ENCODE measurements at regions not wholly inside any gene's neighbourhood (a gene's known extent, or its start where the extent isn't known, plus 50 kb on each side); places are given as distances from the start of the nearest gene placed in this dataset.

DNA sequence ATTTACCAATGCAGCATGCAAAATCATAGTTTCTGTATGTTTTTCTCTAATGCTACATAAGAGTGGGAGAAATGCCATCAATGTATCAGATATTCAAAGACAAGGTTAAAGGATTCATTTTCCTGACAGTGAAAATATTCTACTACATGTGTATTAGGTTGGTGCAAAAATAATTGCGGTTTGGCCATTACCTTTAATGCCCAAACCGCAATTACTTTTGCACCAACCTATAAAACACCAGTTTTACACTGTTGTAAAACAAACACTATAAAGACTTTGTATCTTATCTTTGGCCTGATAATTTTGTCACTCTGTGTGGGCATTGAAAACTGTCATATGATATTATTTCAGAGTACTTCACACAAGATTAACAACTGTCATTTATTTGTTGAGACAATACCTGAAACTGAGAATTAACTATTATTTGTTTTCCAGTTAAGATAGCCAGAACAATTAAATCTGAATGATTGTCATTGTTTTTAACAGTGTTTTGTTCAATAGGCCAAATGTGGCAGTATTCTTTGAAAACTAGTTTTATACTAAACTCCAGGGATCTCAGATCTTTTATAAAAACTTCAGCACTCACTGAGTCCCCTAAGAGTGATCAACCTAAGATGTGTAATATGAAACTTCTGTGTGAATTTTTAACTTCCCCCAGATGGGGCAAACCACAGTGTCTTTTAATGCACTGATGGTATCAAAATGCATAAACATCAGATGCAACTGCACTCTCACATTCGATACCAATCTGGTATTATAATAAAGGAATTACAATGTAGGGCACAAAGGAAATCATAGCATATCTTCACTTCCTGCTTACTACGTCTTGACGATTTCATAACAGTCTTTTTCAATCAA, 53.8 kb upstream of the FBN2 start:
- no peak for DNase-seq (ENCODE audit: low spot score)

DNA sequence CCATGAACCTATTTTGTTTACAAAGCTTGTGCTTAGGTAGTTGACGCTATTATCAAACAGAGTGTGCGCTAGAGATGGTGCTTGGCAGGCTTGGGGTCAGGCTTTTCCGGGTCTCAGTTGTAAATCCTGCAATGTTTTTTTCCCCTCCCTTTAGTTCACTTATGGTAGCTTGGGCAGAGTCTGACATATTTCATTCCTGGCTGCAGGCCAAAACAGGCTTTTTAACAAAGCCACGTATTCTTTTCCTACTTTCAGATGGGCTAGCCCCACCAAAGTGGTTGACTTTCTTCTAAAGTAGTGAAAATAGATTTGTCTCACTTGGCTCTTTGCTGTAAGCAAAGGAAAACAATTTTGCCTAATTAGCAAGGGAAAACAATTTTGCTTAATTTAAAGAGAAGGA, 58.0 kb upstream of the FBN2 start:
- DNase-seq (ENCODE audit: low spot score), result peak; percentile 17

DNA sequence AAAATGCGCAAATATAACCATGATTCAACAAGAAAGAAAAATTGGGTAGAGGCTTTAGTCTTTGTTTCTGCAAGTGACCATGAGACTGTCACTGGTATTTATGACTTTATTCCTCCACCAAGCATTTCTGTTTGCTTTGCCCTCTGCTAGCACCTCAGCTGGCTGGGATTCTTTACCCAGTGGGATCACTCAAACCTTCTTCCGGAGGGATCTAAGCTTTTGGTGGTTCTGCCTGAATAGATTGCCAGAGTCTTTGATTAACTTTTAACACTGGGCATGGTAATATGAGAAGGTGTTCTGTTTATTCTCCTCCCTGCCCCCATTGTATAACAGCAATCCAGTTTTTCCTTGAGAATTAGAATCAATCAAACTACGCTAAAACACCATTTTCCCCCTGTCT, 59.1 kb upstream of the FBN2 start:
- no peak for DNase-seq (ENCODE audit: low spot score)

DNA sequence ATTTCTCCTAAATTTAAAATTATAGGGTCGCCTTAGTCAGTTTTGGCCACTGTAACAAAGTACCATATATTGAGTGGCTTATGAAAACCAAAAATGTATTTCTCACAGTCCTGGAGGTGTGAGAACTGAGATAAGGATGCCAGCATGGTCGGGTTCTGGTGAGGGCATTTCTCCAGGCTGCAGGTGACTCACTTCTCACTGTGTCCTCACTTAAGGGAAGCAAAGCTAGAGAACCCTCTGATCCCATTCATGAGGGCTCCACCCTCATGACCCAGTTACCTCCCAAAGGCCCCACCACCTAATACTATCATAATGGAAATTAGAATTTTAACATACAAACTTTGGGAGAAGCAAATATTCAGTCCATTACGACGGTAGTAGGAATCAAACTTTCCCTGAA, 75.1 kb upstream of the FBN2 start:
- DNase-seq (ENCODE audit: low spot score), result no peak

DNA sequence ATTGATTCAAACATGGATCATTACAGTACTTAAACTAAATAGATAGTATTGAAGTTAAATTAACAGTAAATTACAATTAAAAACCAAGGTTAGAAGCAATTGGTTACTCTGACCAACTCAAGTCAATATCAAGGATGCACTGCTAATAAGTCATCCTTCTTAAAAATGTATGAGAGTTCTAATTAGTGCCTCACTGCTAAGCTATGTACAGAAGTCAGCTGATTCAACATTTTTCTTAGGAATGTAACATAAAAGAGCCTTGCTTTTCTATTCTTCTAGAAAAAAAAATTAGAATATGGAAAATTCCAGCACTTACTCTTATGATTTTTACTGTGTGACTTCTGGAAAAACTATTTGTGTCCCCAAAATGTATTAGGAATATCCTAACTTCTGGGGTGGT, 75.7 kb upstream of the FBN2 start:
- no peak for DNase-seq (ENCODE audit: low spot score)

GRCh38 chr5:128615578-128615977, 77.5 kb upstream of the FBN2 start:
- DNase-seq (ENCODE audit: low spot score), result no peak

GRCh38 chr5:128626536-128627090, 88.6 kb upstream of the FBN2 start:
- DNase-seq (ENCODE audit: low spot score), result no peak

GRCh38 chr5:128627939-128628338, 89.9 kb upstream of the FBN2 start:
- no peak for DNase-seq (ENCODE audit: low spot score)

DNA sequence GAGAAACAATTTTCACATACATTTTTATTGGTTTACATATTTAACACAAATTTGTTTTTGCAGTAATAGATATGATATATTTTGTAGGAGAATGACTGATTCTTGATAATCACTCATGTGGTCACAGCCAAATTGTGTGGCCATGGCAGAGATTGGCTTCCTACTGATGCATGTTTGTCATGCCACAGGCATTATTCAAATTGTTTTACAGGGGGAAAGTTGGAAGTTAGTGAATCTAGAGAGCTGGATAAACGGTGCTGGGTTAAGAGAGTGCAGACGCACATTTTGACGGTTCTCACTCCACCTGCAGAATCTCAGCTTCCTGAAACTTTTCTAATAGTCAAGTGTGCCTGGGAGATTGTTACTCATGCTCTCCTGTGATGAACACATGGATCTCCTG, 91.1 kb upstream of the FBN2 start:
- DNase-seq (ENCODE audit: low spot score), result no peak

- DNase-seq (ENCODE audit: low spot score), result no peak
Measured at GRCh38 chr5:128630121-128630520, 92.1 kb upstream of the FBN2 start.

DNA sequence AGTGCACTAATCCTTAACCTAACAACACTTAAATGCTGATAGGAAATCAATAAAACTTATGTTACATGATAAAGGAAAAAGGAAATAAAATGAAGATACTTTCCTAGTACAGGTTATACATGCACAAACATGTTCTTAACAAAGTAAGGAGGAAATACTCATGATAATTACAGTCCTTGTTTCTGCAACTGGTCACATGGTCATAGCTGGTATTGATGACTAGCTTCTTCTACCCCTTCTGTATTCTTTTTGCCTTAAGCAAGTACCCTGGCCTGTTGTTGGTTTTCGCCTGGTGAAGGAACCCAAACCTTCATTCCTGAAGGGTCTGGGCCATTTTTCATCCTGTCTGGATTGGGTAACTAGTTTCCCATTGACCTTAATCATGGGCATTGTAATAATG, 93.7 kb upstream of the FBN2 start:
- DNase-seq (ENCODE audit: low spot score), result no peak

- peak; percentile 2 for DNase-seq (ENCODE audit: low spot score)
Measured at GRCh38 chr5:128632264-128632663, 94.2 kb upstream of the FBN2 start.

DNA sequence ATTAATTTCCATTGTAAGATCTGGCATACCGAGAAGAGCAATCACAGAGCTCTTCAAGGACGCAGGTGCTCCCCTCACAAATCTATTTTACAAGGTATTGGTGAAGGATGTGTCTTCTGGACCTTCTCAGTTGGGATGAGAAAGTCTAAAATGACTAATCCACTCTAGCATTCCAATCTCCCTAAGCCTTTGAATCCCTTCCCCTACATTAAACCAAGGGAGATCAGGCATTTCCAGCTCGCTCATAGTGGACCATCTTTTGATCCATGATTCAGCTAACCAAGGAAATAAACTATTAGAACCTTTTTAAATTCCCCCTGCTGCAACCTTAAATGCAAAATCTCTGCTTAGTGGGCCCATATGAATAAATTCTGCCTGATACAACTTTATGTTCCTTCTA, 95.9 kb upstream of the FBN2 start:
- DNase-seq (ENCODE audit: low spot score), result no peak

GRCh38 chr5:128635379-128635778, 97.3 kb upstream of the FBN2 start:
- DNase-seq (ENCODE audit: low spot score), result no peak

DNA sequence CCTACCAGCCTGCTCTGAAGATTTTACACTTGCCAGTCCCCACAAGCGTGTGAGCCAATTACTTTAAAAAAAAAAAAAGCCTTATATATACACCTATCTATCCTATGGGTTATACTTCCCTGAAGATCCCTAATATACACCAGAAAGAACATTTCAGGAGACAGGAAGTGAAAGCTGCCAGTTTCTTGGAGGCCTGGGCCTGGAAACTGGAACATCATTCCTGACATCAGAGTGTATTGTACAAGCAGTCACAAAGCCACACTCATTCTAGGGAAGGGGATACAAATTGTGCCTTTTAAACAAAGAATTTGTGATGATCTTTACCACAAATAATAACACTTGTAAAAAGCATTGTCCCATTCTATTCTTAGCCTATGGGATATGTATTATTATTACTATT, 98.3 kb upstream of the FBN2 start:
- no peak for DNase-seq (ENCODE audit: low spot score)

GRCh38 chr5:128637031-128637430, 99.0 kb upstream of the FBN2 start:
- no peak for DNase-seq (ENCODE audit: low spot score)

DNA sequence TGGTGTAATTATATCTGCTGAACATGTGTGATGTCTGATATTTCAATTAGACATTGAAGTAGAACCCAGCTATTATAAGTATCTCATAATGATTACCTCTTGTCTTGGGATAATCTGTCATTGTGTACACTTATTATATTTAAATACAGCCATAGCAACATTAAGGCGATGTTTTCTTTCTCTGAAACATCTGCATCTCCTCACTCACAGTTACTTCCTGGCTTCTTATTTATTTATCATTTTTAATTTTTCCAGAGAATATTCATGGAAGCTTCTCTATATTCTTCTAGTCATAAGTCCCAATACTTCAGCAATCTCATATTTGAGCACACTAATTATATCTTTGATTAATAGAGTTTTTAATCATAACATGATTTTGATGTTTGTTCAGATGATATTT, 103.8 kb upstream of the FBN2 start:
- no peak for DNase-seq (ENCODE audit: low spot score)

DNA sequence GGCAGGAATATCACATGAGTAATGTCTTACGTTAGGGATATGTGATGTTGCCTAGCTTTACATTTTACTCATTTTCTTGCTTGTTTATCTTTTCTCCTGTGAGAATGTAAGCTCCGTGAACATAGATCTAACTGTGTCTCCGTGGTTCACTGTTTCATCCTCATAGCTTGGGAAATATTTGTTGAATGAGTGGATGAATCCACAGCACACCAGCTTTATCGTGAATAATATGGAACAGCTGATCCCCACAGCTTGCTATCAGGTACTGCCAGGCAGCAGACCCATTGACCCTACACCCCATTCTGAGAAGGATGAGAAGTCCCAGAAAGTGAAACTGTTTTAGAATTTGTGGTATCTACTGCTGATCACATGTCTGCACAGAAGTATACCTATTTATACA, 106.8 kb upstream of the FBN2 start:
- no peak for DNase-seq (ENCODE audit: low spot score)

DNA sequence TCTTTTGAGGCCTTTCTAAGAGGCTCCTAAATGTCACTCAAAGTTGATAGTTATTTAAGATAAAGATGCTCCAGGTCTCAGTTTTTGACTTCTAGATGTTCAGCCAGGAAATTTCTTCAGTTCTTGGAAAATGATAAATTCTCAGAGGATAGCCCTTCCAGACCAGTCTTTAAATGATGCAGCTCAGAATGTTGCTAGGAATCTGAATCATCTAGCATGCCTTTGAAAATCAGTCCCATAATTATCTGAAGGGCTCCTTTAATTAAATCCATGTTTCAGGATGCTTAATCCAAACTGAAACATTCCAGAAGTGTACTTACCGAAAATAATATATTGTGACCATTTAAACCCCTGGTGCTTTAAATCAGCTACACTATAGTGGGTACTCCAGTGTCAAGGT, 107.5 kb upstream of the FBN2 start:
- no peak for DNase-seq (ENCODE audit: low spot score)

DNA sequence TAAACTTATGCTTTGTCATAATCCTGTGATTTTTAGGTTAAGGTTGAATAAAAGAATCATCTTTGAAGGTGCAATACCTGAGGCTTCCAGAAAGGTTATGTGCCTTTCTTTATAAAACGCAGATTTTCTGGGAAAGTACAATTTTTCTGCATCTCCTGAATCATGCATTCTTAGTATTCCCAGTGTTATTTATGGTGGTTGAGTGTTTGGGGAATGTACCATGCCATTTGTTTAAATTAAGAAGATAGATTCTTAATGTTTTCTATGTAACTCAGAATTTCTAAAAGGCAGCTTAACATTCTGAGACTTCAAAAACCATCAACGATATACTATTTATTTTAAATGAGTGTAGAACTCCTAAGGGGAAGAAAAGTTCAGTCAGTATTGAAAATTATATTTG, 108.1 kb upstream of the FBN2 start:
- DNase-seq (ENCODE audit: low spot score), result no peak

GRCh38 chr5:128649192-128649591, 111.1 kb upstream of the FBN2 start:
- DNase-seq (ENCODE audit: low spot score), result no peak

DNA sequence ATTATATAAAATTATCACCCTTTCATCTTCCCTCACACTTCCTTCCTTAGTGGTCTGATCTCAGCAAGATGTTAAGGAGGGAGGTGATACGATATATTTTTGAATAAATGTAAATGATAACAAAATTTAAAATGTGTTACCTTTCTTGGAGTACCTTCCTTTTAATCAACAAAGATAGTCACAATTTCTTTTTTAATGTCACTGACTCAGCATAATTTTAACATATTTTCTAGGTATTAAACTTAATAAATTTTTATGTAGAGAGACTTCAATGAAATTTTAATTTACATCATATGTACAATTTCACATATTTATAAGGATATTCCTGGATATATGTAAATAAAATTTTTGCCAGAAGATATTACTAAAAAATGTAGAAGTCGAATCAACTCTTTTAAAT, 125.0 kb upstream of the FBN2 start:
- DNase-seq (ENCODE audit: low spot score), result no peak

DNA sequence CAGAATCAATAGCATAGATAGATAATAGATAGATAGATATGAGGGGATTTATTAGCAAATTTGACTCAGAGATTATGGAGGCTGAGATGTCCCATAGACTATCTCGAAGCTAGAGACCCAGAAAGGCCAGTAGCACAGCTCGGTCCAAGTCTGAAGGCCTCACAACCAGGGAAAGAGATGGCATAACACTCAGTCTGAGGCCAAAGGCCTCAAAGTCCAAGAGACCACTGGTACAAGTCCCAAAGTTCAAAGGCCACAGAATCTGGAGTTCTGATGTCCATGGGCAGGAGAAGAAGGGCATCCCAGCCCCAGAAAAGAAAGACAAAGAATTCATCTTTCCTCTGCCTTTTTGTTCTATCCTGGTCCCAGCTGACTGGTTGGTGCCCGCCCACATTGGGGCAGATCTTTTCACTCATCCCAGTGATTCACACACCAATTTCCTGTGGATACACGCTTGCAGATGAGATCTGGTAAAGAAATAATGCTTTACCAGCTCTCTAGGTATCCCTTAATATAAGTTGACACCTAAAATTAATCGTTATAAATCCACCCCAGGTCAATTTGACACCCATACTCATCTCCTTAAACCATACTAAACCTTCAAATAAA, 127.8 kb upstream of the FBN2 start:
- no peak for DNase-seq (ENCODE audit: low spot score)

GRCh38 chr5:128667152-128667551, 129.1 kb upstream of the FBN2 start:
- DNase-seq (ENCODE audit: low spot score), result no peak
